ENCODE measurements at regions not wholly inside any gene's neighbourhood (a gene's known extent, or its start where the extent isn't known, plus 50 kb on each side); places are given as distances from the start of the nearest gene placed in this dataset.

GRCh38 chr6:163665464-163665863 lies 250.9 kb downstream of the QKI start:
- TF ChIP-seq EZH2phosphoT487 (IDR thresholded peaks at IDR 0.05; ENCODE audit: borderline replicate concordance, low read length) (no peak), CTCF (IDR thresholded peaks at IDR 0.05; ENCODE audit: low read depth, low read length, poor library complexity, severe bottlenecking) (no peak)
